ENCODE measurements at regions not wholly inside any gene's neighbourhood (a gene's known extent, or its start where the extent isn't known, plus 50 kb on each side); places are given as distances from the start of the nearest gene placed in this dataset.

DNA sequence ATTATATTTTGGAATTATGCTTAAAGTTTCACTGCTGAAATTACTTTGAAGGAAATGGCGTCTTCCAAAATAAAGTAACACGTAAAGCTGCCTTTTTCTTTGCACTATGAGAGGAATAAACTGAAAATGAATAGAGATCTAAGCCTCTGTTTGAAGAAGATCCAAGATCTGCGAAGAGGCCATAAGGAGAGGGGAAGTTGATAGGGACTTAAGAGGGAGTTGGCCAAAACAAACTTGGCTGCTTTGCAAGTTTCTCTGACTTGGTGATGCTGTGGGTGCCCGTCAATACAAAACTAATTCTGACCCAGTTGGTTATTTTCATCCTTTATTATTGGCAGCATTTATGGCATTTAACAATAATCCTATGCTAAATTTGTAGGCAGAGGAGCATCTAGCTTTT lies 190.2 kb upstream of the GBE1 start:
- TF ChIP-seq MAX (IDR thresholded peaks at IDR 0.05) (no peak), CEBPB (IDR thresholded peaks at IDR 0.05) (no peak), NFIC (IDR thresholded peaks at IDR 0.05) (no peak), TEAD4 (IDR thresholded peaks at IDR 0.05) (no peak)
- TF ChIP-seq, protein P1, sequence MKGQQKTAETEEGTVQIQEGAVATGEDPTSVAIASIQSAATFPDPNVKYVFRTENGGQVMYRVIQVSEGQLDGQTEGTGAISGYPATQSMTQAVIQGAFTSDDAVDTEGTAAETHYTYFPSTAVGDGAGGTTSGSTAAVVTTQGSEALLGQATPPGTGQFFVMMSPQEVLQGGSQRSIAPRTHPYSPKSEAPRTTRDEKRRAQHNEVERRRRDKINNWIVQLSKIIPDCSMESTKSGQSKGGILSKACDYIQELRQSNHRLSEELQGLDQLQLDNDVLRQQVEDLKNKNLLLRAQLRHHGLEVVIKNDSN (IDR thresholded peaks at IDR 0.05), result no peak
